ENCODE measurements at regions not wholly inside any gene's neighbourhood (a gene's known extent, or its start where the extent isn't known, plus 50 kb on each side); places are given as distances from the start of the nearest gene placed in this dataset.

DNA sequence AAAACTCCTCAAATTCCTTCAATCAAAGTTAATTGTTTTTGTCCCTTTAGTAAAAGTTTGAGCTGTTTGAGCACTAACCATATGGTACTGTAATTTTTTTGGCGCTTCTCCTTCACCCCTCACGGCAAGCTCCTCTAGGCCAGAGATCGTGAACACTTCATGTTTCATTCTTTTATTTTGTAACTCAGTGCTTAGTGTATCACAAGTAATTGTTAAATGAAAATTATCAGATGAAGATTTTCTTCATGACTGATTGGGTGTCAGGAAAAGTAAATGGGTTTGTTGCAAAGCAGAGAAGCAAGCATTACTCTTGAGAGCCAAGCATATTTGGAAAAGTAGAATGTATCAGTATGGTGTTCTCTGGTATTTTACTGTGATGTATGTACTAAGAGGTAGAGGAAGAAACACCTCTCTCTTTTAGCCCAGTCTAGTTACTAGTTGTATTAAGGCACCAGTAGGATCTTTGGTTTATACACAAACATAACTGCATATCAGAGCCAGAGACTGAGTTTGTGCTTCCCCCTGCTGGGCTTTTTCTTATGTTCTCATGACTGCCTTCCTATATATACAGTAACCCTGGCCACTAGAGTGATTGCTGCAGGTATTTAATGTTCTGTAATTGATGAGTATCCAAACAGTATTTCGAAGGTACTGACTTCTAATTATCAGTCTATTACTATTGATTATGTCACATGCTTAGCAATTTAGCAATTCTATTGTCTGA lies 202.3 kb upstream of the KLHL1 start:
- FAIRE-seq = no peak
- DNase-seq (ENCODE audit: insufficient read length, low spot score) = no peak
- no peak for TF ChIP-seq SPI1 (IDR thresholded peaks at IDR 0.05; ENCODE audit: low read depth, low read length)
- no peak for TF ChIP-seq PAX5 (IDR thresholded peaks at IDR 0.05; ENCODE audit: insufficient read depth, low read length, severe bottlenecking)
- no peak for TF ChIP-seq POLR2AphosphoS5 (IDR thresholded peaks at IDR 0.05; ENCODE audit: low read depth, low read length)
- TF ChIP-seq TAF1 (IDR thresholded peaks at IDR 0.05; ENCODE audit: low read depth, low read length) = no peak
- no peak for TF ChIP-seq POLR2A (IDR thresholded peaks at IDR 0.05; ENCODE audit: low read depth, low read length)
- TF ChIP-seq POU2F2 (IDR thresholded peaks at IDR 0.05; ENCODE audit: low read depth, low read length) = no peak

DNA sequence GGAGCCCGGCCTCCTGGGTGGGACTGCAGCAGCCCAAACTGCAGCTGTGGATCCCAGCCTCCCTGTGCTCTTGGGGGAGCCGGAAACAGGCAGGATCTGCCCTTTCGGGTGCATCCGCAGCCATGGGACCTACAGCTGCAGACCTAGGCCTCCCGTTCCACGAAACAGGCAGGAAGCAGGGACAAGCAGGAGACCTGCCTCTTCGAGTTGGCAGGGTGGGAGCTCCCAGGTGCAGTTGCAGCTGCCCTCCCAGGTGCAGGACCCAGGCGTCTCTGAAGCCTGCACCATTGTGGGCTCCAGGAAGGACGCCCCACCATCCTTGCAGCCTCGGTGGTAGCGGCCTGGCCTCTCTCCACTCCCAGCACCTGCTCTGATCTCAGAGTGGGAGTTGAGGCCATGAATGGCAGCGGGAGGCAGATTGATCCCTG lies 189.0 kb upstream of the KLHL1 start:
- no peak for TF ChIP-seq POU2F2 (IDR thresholded peaks at IDR 0.05; ENCODE audit: low read depth, low read length)
- no peak for TF ChIP-seq TAF1 (IDR thresholded peaks at IDR 0.05; ENCODE audit: low read depth, low read length)
- no peak for TF ChIP-seq POLR2A (IDR thresholded peaks at IDR 0.05; ENCODE audit: low read depth, low read length)
- no peak for TF ChIP-seq POLR2AphosphoS5 (IDR thresholded peaks at IDR 0.05; ENCODE audit: low read depth, low read length)
- no peak for TF ChIP-seq PAX5 (IDR thresholded peaks at IDR 0.05; ENCODE audit: insufficient read depth, low read length, severe bottlenecking)
- no peak for TF ChIP-seq SPI1 (IDR thresholded peaks at IDR 0.05; ENCODE audit: low read depth, low read length)
- DNase-seq (ENCODE audit: insufficient read length, low spot score) = no peak
- FAIRE-seq = no peak

DNA sequence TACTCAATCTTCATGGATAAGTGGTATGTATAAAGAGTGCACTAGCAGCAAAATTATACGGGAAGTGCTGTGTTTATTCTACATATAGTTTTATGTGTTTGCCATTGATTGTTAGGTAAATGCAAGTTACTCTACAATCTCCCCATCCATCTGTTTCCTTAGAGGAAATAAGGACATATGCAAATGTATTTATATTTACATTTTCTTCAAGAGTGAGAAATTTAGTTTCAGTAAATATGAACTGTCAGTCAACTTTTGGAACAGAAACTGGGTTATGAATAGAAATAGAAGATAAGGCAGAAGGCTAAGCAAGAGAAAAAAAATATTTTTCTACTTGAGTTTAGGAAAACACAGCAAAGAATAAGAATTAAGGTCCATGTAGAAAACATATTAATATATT lies 176.1 kb upstream of the KLHL1 start:
- no peak for DNase-seq (ENCODE audit: insufficient read length, low spot score)
- TF ChIP-seq POU2F2 (IDR thresholded peaks at IDR 0.05; ENCODE audit: low read depth, low read length) (no peak), PAX5 (IDR thresholded peaks at IDR 0.05; ENCODE audit: insufficient read depth, low read length, severe bottlenecking) (no peak), POLR2A (IDR thresholded peaks at IDR 0.05; ENCODE audit: low read depth, low read length) (no peak), POLR2AphosphoS5 (IDR thresholded peaks at IDR 0.05; ENCODE audit: low read depth, low read length) (no peak), TAF1 (IDR thresholded peaks at IDR 0.05; ENCODE audit: low read depth, low read length) (no peak)
- no peak for FAIRE-seq

GRCh38 chr13:70275841-70276240 lies 167.6 kb upstream of the KLHL1 start:
- TF ChIP-seq PAX5 (IDR thresholded peaks at IDR 0.05; ENCODE audit: insufficient read depth, low read length, severe bottlenecking) = no peak
- DNase-seq (ENCODE audit: insufficient read length, low spot score) (no peak), FAIRE-seq (no peak)

DNA sequence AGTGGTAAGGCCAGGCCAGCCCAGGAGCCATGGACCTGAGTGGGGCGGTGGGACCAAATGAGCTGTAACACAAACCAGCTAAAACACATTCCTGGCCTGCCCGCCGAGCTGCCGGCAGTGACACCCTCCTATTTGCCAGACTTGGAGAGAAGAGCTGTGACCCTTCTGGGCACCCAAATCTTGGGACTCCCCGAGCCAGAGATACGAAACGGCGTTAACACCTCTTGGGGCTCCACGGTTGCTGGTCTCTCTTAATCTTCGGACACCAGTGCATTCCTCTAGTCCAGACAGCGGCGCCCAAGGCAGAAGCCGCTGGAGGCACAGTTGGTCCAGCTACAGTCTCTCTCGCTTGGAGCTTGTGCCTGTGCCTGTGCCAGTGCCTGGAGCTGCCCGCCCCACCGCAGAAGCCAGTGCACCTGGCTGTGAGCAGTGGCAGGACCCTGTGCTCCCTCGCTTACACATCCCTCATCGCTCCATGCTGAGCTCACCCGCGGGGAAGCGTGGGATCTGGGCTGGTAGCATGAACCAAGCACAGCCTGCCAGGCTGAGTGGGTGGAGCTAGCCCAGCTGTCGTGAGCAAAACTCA lies 147.2 kb upstream of the KLHL1 start:
- FAIRE-seq (no peak), DNase-seq (ENCODE audit: insufficient read length, low spot score) (no peak)
- TF ChIP-seq PAX5 (IDR thresholded peaks at IDR 0.05; ENCODE audit: insufficient read depth, low read length, severe bottlenecking) (no peak), POLR2A (IDR thresholded peaks at IDR 0.05; ENCODE audit: low read depth, low read length) (no peak), SPI1 (IDR thresholded peaks at IDR 0.05; ENCODE audit: low read depth, low read length) (no peak), POLR2AphosphoS5 (IDR thresholded peaks at IDR 0.05; ENCODE audit: low read depth, low read length) (no peak), TAF1 (IDR thresholded peaks at IDR 0.05; ENCODE audit: low read depth, low read length) (no peak), POU2F2 (IDR thresholded peaks at IDR 0.05; ENCODE audit: low read depth, low read length) (no peak)

DNA sequence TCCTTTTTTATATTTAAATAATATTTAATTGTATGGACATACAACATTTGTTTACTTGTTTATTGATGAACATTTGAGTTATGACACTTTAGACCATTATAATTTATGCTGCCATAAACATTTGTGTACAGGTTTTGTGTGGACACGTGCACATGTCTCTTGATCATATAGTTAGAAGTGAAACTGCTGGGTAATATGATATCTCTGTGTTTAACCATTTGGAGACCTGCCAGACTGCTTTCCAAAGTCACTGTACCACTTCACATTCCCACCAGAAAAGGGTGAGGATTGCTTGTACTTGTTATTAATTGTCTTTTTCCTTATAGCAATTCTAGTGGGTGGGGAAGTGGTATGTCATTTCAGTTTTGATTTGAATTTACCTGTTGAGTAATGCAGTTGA lies 145.6 kb upstream of the KLHL1 start:
- DNase-seq (ENCODE audit: insufficient read length, low spot score) (no peak), FAIRE-seq (no peak)
- TF ChIP-seq POU2F2 (IDR thresholded peaks at IDR 0.05; ENCODE audit: low read depth, low read length) = no peak
- TF ChIP-seq POLR2A (IDR thresholded peaks at IDR 0.05; ENCODE audit: low read depth, low read length) = no peak
- no peak for TF ChIP-seq PAX5 (IDR thresholded peaks at IDR 0.05; ENCODE audit: insufficient read depth, low read length, severe bottlenecking)
- no peak for TF ChIP-seq TAF1 (IDR thresholded peaks at IDR 0.05; ENCODE audit: low read depth, low read length)
- TF ChIP-seq SPI1 (IDR thresholded peaks at IDR 0.05; ENCODE audit: low read depth, low read length) = no peak
- no peak for TF ChIP-seq POLR2AphosphoS5 (IDR thresholded peaks at IDR 0.05; ENCODE audit: low read depth, low read length)

- TF ChIP-seq POLR2A (IDR thresholded peaks at IDR 0.05; ENCODE audit: low read depth, low read length) (no peak), TAF1 (IDR thresholded peaks at IDR 0.05; ENCODE audit: low read depth, low read length) (no peak), POU2F2 (IDR thresholded peaks at IDR 0.05; ENCODE audit: low read depth, low read length) (no peak), POLR2AphosphoS5 (IDR thresholded peaks at IDR 0.05; ENCODE audit: low read depth, low read length) (no peak), SPI1 (IDR thresholded peaks at IDR 0.05; ENCODE audit: low read depth, low read length) (no peak), PAX5 (IDR thresholded peaks at IDR 0.05; ENCODE audit: insufficient read depth, low read length, severe bottlenecking) (no peak)
- DNase-seq (ENCODE audit: insufficient read length, low spot score) (no peak), FAIRE-seq (no peak)
Observed at GRCh38 chr13:70253411-70253810, 145.2 kb upstream of the KLHL1 start.

DNA sequence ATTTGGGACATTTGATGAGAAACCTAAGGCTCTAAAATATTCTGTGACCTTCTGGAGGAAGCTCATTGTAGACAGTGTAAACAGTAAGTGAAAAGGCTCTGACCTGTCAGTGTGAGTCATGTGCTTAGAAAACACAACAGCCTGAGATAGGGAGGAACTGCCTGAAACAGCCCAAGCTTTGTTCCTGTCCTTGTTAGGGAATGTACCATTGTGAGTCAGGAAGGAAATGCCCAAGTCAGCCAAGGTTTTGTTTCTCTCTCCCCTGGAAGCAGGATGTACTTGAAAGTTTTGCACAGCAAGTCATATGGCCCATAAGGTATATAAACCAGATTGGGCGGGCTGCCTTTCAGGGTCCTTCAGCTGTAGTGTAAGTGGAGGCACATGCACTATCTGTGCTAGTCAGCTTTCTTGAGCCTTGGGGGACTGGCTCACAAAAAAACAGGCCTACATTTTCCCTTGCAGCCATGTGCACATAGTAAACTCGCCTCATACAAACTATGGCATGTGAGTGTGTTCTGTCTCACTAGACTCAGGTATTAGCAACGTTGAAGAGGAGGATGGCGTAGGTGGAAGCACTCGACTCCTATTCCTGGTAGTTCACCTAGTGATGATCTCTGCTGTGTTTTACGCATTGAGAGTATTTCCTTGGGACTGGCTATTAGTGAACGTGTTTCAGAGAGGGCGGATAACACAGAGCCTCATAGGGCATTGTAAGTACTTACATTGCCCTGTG lies 141.2 kb upstream of the KLHL1 start:
- FAIRE-seq = no peak
- TF ChIP-seq PAX5 (IDR thresholded peaks at IDR 0.05; ENCODE audit: insufficient read depth, low read length, severe bottlenecking) (no peak), POU2F2 (IDR thresholded peaks at IDR 0.05; ENCODE audit: low read depth, low read length) (no peak), POLR2AphosphoS5 (IDR thresholded peaks at IDR 0.05; ENCODE audit: low read depth, low read length) (no peak), POLR2A (IDR thresholded peaks at IDR 0.05; ENCODE audit: low read depth, low read length) (no peak), SPI1 (IDR thresholded peaks at IDR 0.05; ENCODE audit: low read depth, low read length) (no peak), TAF1 (IDR thresholded peaks at IDR 0.05; ENCODE audit: low read depth, low read length) (no peak)
- no peak for DNase-seq (ENCODE audit: insufficient read length, low spot score)

- DNase-seq (ENCODE audit: insufficient read length, low spot score) = no peak
- no peak for FAIRE-seq
- TF ChIP-seq SPI1 (IDR thresholded peaks at IDR 0.05; ENCODE audit: low read depth, low read length) (no peak), PAX5 (IDR thresholded peaks at IDR 0.05; ENCODE audit: insufficient read depth, low read length, severe bottlenecking) (no peak), POU2F2 (IDR thresholded peaks at IDR 0.05; ENCODE audit: low read depth, low read length) (no peak), POLR2AphosphoS5 (IDR thresholded peaks at IDR 0.05; ENCODE audit: low read depth, low read length) (no peak), TAF1 (IDR thresholded peaks at IDR 0.05; ENCODE audit: low read depth, low read length) (no peak), POLR2A (IDR thresholded peaks at IDR 0.05; ENCODE audit: low read depth, low read length) (no peak)
Observed at GRCh38 chr13:70237131-70237530, 128.9 kb upstream of the KLHL1 start.

Measured in GM12891 (cell line).